ENCODE measurements at regions not wholly inside any gene's neighbourhood (a gene's known extent, or its start where the extent isn't known, plus 50 kb on each side); places are given as distances from the start of the nearest gene placed in this dataset.
"Not testable (repeated sequence)": the region's sequence is repeated elsewhere in the genome, so short reads cannot be mapped to it uniquely, and the experiment has no call there.

GRCh38 chr4:160370046-160370445 lies 1267.2 kb downstream of the RAPGEF2 start:
- DNase-seq, result no peak

GRCh38 chr4:160371446-160371845 lies 1268.6 kb downstream of the RAPGEF2 start:
- no peak for DNase-seq

GRCh38 chr4:160372390-160372789 lies 1269.5 kb downstream of the RAPGEF2 start:
- DNase-seq, result no peak

GRCh38 chr4:160373911-160374310 lies 1271.0 kb downstream of the RAPGEF2 start:
- no peak for DNase-seq

GRCh38 chr4:160375772-160376452 lies 1273.0 kb downstream of the RAPGEF2 start:
- no peak for DNase-seq

- no peak for DNase-seq
Measured at GRCh38 chr4:160386846-160387245, 1284.0 kb downstream of the RAPGEF2 start.

- DNase-seq, result no peak
Measured at GRCh38 chr4:160399826-160400225, 1296.9 kb downstream of the RAPGEF2 start.

- no peak for DNase-seq
Measured at GRCh38 chr4:160403081-160403480, 1300.2 kb downstream of the RAPGEF2 start.

GRCh38 chr4:160406263-160406825 lies 1303.5 kb downstream of the RAPGEF2 start:
- DNase-seq, result no peak

GRCh38 chr4:160414496-160414895 lies 1311.6 kb downstream of the RAPGEF2 start:
- DNase-seq, result no peak

GRCh38 chr4:160423879-160424451 lies 1321.1 kb downstream of the RAPGEF2 start:
- DNase-seq, result no peak

- no peak for DNase-seq
Measured at GRCh38 chr4:160426233-160426632, 1323.4 kb downstream of the RAPGEF2 start.

GRCh38 chr4:160450876-160451275 lies 1348.0 kb downstream of the RAPGEF2 start:
- DNase-seq, result no peak

- DNase-seq, result not testable (repeated sequence)
Measured at GRCh38 chr4:160481696-160482690, 1379.1 kb downstream of the RAPGEF2 start.

GRCh38 chr4:160485071-160485687 lies 1382.3 kb downstream of the RAPGEF2 start:
- no peak for DNase-seq

GRCh38 chr4:160492181-160492580 lies 1389.3 kb downstream of the RAPGEF2 start:
- no peak for DNase-seq

- no peak for DNase-seq
Measured at GRCh38 chr4:160493206-160493605, 1390.3 kb downstream of the RAPGEF2 start.

GRCh38 chr4:160495356-160495755 lies 1392.5 kb downstream of the RAPGEF2 start:
- no peak for DNase-seq

- DNase-seq, result no peak
Measured at GRCh38 chr4:160498211-160498610, 1395.3 kb downstream of the RAPGEF2 start.

- no peak for DNase-seq
Measured at GRCh38 chr4:160505724-160506123, 1402.8 kb downstream of the RAPGEF2 start.

GRCh38 chr4:160510928-160511327 lies 1408.0 kb downstream of the RAPGEF2 start:
- DNase-seq, result no peak

GRCh38 chr4:160514126-160514525 lies 1411.2 kb downstream of the RAPGEF2 start:
- no peak for DNase-seq

GRCh38 chr4:160523231-160523630 lies 1420.4 kb downstream of the RAPGEF2 start:
- DNase-seq, result no peak
